HuH-7.5 (cell line): ENCODE measurements at regions not wholly inside any gene's neighbourhood (a gene's known extent, or its start where the extent isn't known, plus 50 kb on each side); places are given as distances from the start of the nearest gene placed in this dataset.
"Not testable (repeated sequence)": the region's sequence is repeated elsewhere in the genome, so short reads cannot be mapped to it uniquely, and the experiment has no call there.

Experiments used
- DNase-seq: peaks from one replicate; pipeline ENCODE4 v3.0.0; 2011; ENCODE audit warnings: low spot score

GRCh38 chr5:75002271-75002670 is 50.1 kb downstream of the GCNT4 start:
- DNase-seq, result no peak

- DNase-seq, result no peak
These were observed 56.4 kb downstream of the GCNT4 start for GRCh38 chr5:74995926-74996325.

- DNase-seq, result no peak
These were observed 57.5 kb downstream of the GCNT4 start for GRCh38 chr5:74994826-74995225.

GRCh38 chr5:74993743-74994142 is 58.6 kb downstream of the GCNT4 start:
- no peak for DNase-seq

GRCh38 chr5:74992791-74993190 is 59.6 kb downstream of the GCNT4 start:
- no peak for DNase-seq

- DNase-seq, result no peak
These were observed 60.8 kb downstream of the GCNT4 start for GRCh38 chr5:74991522-74991921.

GRCh38 chr5:74990194-74990593 is 62.2 kb downstream of the GCNT4 start:
- DNase-seq, result no peak

GRCh38 chr5:74988273-74988983 is 63.9 kb downstream of the GCNT4 start:
- no peak for DNase-seq

GRCh38 chr5:74978345-74978744 is 74.0 kb downstream of the GCNT4 start:
- DNase-seq, result no peak

GRCh38 chr5:74977471-74977870 is 74.9 kb downstream of the GCNT4 start:
- no peak for DNase-seq

- no peak for DNase-seq
These were observed 75.7 kb downstream of the GCNT4 start for GRCh38 chr5:74976651-74977050.

GRCh38 chr5:74975582-74975981 is 76.8 kb downstream of the GCNT4 start:
- no peak for DNase-seq

GRCh38 chr5:74974451-74975091 is 77.8 kb downstream of the GCNT4 start:
- DNase-seq, result no peak

GRCh38 chr5:74973694-74974093 is 78.7 kb downstream of the GCNT4 start:
- no peak for DNase-seq

GRCh38 chr5:74971947-74972460 is 80.4 kb downstream of the GCNT4 start:
- DNase-seq, result no peak

GRCh38 chr5:74970891-74971290 is 81.5 kb downstream of the GCNT4 start:
- not testable (repeated sequence) for DNase-seq

GRCh38 chr5:74969726-74970125 is 82.6 kb downstream of the GCNT4 start:
- no peak for DNase-seq

GRCh38 chr5:74966141-74967026 is 86.0 kb downstream of the GCNT4 start:
- no peak for DNase-seq

- no peak for DNase-seq
These were observed 89.0 kb downstream of the GCNT4 start for GRCh38 chr5:74963407-74963806.

GRCh38 chr5:74957906-74958305 is 91.7 kb upstream of the FAM169A start:
- no peak for DNase-seq

- no peak for DNase-seq
These were observed 91.0 kb upstream of the FAM169A start for GRCh38 chr5:74957029-74957784.

GRCh38 chr5:74956278-74956677 is 90.1 kb upstream of the FAM169A start:
- DNase-seq, result no peak
